HG02938 (cell line): ENCODE measurements at regions not wholly inside any gene's neighbourhood (a gene's known extent, or its start where the extent isn't known, plus 50 kb on each side); places are given as distances from the start of the nearest gene placed in this dataset.

ENCODE experiments used
- ATAC-seq: cut with Tn5 transposase; IDR thresholded peaks from one replicate; pipeline ENCODE4 v1.9.1; 2021; ENCODE audit warnings: mild to moderate bottlenecking, moderate library complexity; ENCODE audit not compliant: unreplicated experiment

- ATAC-seq: no peak
These were observed 223.7 kb downstream of the ACKR3 start for GRCh38 chr2:236793023-236794011.

GRCh38 chr2:236794176-236794957 is 224.7 kb downstream of the ACKR3 start:
- ATAC-seq: no peak

- ATAC-seq: no peak
These were observed 225.7 kb downstream of the ACKR3 start for GRCh38 chr2:236795169-236795860.

- ATAC-seq: no peak
These were observed 226.2 kb downstream of the ACKR3 start for GRCh38 chr2:236795861-236796219.

- ATAC-seq: no peak
These were observed 226.6 kb downstream of the ACKR3 start for GRCh38 chr2:236796236-236796635.

GRCh38 chr2:236797411-236797810 is 227.8 kb downstream of the ACKR3 start:
- no peak for ATAC-seq

GRCh38 chr2:236798491-236798890 is 228.9 kb downstream of the ACKR3 start:
- no peak for ATAC-seq

- ATAC-seq: no peak
These were observed 229.9 kb downstream of the ACKR3 start for GRCh38 chr2:236799391-236800026.

GRCh38 chr2:236802862-236803261 is 233.2 kb downstream of the ACKR3 start:
- ATAC-seq: no peak

- no peak for ATAC-seq
These were observed 234.0 kb downstream of the ACKR3 start for GRCh38 chr2:236803621-236804020.

- no peak for ATAC-seq
These were observed 236.3 kb downstream of the ACKR3 start for GRCh38 chr2:236805800-236806531.

GRCh38 chr2:236809716-236810115 is 240.1 kb downstream of the ACKR3 start:
- ATAC-seq: no peak

- no peak for ATAC-seq
These were observed 241.5 kb downstream of the ACKR3 start for GRCh38 chr2:236811062-236811656.

- ATAC-seq: no peak
These were observed 244.1 kb downstream of the ACKR3 start for GRCh38 chr2:236813766-236814165.

- no peak for ATAC-seq
These were observed 245.0 kb downstream of the ACKR3 start for GRCh38 chr2:236814593-236814992.

- ATAC-seq: no peak
These were observed 246.1 kb downstream of the ACKR3 start for GRCh38 chr2:236815746-236816145.

GRCh38 chr2:236816197-236817170 is 246.9 kb downstream of the ACKR3 start:
- ATAC-seq: no peak

GRCh38 chr2:236818281-236819045 is 248.8 kb downstream of the ACKR3 start:
- ATAC-seq: no peak
